WTC11 (cell line): ENCODE measurements at regions not wholly inside any gene's neighbourhood (a gene's known extent, or its start where the extent isn't known, plus 50 kb on each side); places are given as distances from the start of the nearest gene placed in this dataset.

Experiments
- ATAC-seq: fragments of 200-7000 bp; cut with Tn5 transposase; 2 replicates; pipeline ENCODE4 v1.10.0; 2021; ENCODE audit warnings: mild to moderate bottlenecking, moderate library complexity
- CTCF ChIA-PET: fragments of 300-600 bp; sonication (Branson Sonifier 250); formaldehyde crosslinking; loops from one replicate; lab custom pipeline; 2021; ENCODE audit warnings: antibody characterized with exemption; lab: Charles Lee
- POLR2A ChIA-PET: fragments of 350-600 bp; sonication (Branson Sonifier 250); formaldehyde crosslinking; loops from one replicate; lab custom pipeline; 2021; ENCODE audit warnings: antibody characterized with exemption; lab: Charles Lee
- DNase-seq: peaks from one replicate; pipeline ENCODE4 v3.0.0; 2021; ENCODE audit warnings: low spot score
- H3K27ac Mint-ChIP-seq: 2 replicates; pipeline ENCODE4 v1.8.0; 2021; ENCODE audit warnings: mixed read lengths
- H3K27me3 Mint-ChIP-seq: 2 replicates; pipeline ENCODE4 v1.8.0; 2021; ENCODE audit warnings: low read depth, mild to moderate bottlenecking, moderate library complexity, mixed read lengths
- H3K36me3 Mint-ChIP-seq: 2 replicates; pipeline ENCODE4 v1.8.0; 2021; ENCODE audit warnings: mixed read lengths
- H3K4me1 Mint-ChIP-seq: 2 replicates; pipeline ENCODE4 v1.8.0; 2022; ENCODE audit warnings: mixed read lengths
- H3K4me3 Mint-ChIP-seq: 2 replicates; pipeline ENCODE4 v1.8.0; 2021; ENCODE audit warnings: mild to moderate bottlenecking, moderate library complexity, mixed read lengths
- H3K9me3 Mint-ChIP-seq: 2 replicates; pipeline ENCODE4 v1.8.0; 2021; ENCODE audit warnings: mixed read lengths
- ATF2 ChIP-seq: sonication (generic); formaldehyde crosslinking; IDR thresholded peaks from 2 replicates; pipeline ENCODE4 v1.8.1; 2022; ENCODE audit warnings: low read depth, missing genetic modification reagents, borderline replicate concordance
- CREM ChIP-seq: sonication (generic); formaldehyde crosslinking; IDR thresholded peaks from 2 replicates; pipeline ENCODE4 v1.8.1; 2022; ENCODE audit warnings: mild to moderate bottlenecking, missing genetic modification reagents, moderate library complexity
- FOXK1 ChIP-seq: sonication (generic); formaldehyde crosslinking; IDR thresholded peaks from 2 replicates; pipeline ENCODE4 v1.8.0; 2022; ENCODE audit warnings: mild to moderate bottlenecking, moderate library complexity, missing genetic modification reagents
- HMGA2 ChIP-seq: fragments of 250-450 bp; sonication (Bioruptor Pico); IDR thresholded peaks from 2 replicates; pipeline ENCODE4 v1.4.0; 2021; ENCODE audit warnings: mild to moderate bottlenecking, moderate library complexity
- JUN ChIP-seq: sonication (generic); formaldehyde crosslinking; IDR thresholded peaks from 2 replicates; pipeline ENCODE4 v1.8.0; 2023; ENCODE audit warnings: mild to moderate bottlenecking, missing genetic modification reagents
- KAT7 ChIP-seq: sonication (generic); formaldehyde crosslinking; IDR thresholded peaks from 2 replicates; pipeline ENCODE4 v1.8.1; 2023; ENCODE audit warnings: missing genetic modification reagents, mild to moderate bottlenecking, borderline replicate concordance
- NFATC4 ChIP-seq: fragments of 250-450 bp; sonication (Bioruptor Pico); IDR thresholded peaks from 2 replicates; pipeline ENCODE4 v1.9.0; 2021; ENCODE audit warnings: mild to moderate bottlenecking
- NFYB ChIP-seq: sonication (generic); formaldehyde crosslinking; conservative IDR thresholded peaks from 2 replicates; pipeline ENCODE4 v1.8.0; 2022; ENCODE audit warnings: low read depth, missing genetic modification reagents
- NR2C2 ChIP-seq: sonication (generic); formaldehyde crosslinking; IDR thresholded peaks from 2 replicates; pipeline ENCODE4 v1.8.0; 2022; ENCODE audit warnings: mild to moderate bottlenecking, missing genetic modification reagents
- PRRX2 ChIP-seq: fragments of 250-450 bp; sonication (Bioruptor Pico); IDR thresholded peaks from 2 replicates; pipeline ENCODE4 v1.8.0; 2021; ENCODE audit warnings: mild to moderate bottlenecking
- SP1 ChIP-seq: sonication (generic); formaldehyde crosslinking; conservative IDR thresholded peaks from 2 replicates; pipeline ENCODE4 v1.8.1; 2022; ENCODE audit warnings: missing genetic modification reagents
- TEAD1 ChIP-seq: sonication (generic); formaldehyde crosslinking; IDR thresholded peaks from 2 replicates; pipeline ENCODE4 v1.8.0; 2022; ENCODE audit warnings: mild to moderate bottlenecking, missing genetic modification reagents
- ZMAT4 ChIP-seq: fragments of 250-450 bp; sonication (Bioruptor Pico); IDR thresholded peaks from 2 replicates; pipeline ENCODE4 v1.9.0; 2021; ENCODE audit warnings: mild to moderate bottlenecking
- ZNF219 ChIP-seq: sonication (generic); formaldehyde crosslinking; IDR thresholded peaks from 2 replicates; pipeline ENCODE4 v1.8.0; 2023; ENCODE audit warnings: missing genetic modification reagents, mild to moderate bottlenecking, borderline replicate concordance
- ZNF232 ChIP-seq: sonication (generic); formaldehyde crosslinking; IDR thresholded peaks from 2 replicates; pipeline ENCODE4 v1.8.0; 2022; ENCODE audit warnings: mild to moderate bottlenecking, missing genetic modification reagents
- TF ChIP-seq, protein P1 (sequence below): sonication (generic); formaldehyde crosslinking; IDR thresholded peaks from 2 replicates; pipeline ENCODE4 v1.8.1; 2023; ENCODE audit warnings: mild to moderate bottlenecking, missing genetic modification reagents, moderate library complexity
- TF ChIP-seq, protein P2 (sequence below): sonication (generic); formaldehyde crosslinking; IDR thresholded peaks from 2 replicates; pipeline ENCODE4 v1.8.1; 2023; ENCODE audit warnings: mild to moderate bottlenecking, missing genetic modification reagents, borderline replicate concordance
- TF ChIP-seq, protein P3 (sequence below): sonication (generic); formaldehyde crosslinking; IDR thresholded peaks from 2 replicates; pipeline ENCODE4 v1.8.0; 2023; ENCODE audit warnings: missing genetic modification reagents, mild to moderate bottlenecking, borderline replicate concordance
- TF ChIP-seq, protein P4 (sequence below): sonication (generic); formaldehyde crosslinking; IDR thresholded peaks from 2 replicates; pipeline ENCODE4 v1.8.0; 2023; ENCODE audit warnings: mild to moderate bottlenecking, missing genetic modification reagents

GRCh38 chr10:36679554-36679953 is 445.8 kb upstream of the ANKRD30A start:
- Mint-ChIP-seq H3K27ac (no peak overlapping the region), H3K9me3 (no peaks in the 10 kb centered on the region), H3K27me3 (no peaks in the 10 kb centered on the region), H3K4me3 (no peak overlapping the region), H3K36me3 (no peaks in the 10 kb centered on the region), H3K4me1 (peaks cover 9% of the 10 kb centered on the region; the same call in 1 of the 2 replicates)
- no peak for ATAC-seq
- no peak for DNase-seq
- ChIA-PET POLR2A (no interaction called here), CTCF (no interaction called here)
- TF ChIP-seq ZMAT4 (CRISPR knock-in tag) = no peak
- TF ChIP-seq NFYB = no peak
- TF ChIP-seq, all 79 proteins: peak for 0

DNA sequence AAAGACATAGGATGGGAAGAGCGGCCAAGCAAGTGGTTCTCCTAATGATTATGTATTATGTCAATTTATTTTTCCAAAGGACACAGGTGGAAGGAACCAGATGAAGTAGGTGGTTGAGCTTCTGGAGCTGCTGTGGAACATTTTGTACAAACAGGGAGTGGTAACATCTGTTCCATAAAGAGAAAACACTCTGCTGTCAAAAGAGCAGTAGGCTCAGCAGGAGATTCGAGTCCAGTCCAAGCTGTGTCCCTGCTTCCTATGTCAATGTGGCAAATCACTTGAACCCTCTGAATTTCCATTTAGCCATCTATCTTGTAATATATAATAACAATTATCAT is 448.0 kb upstream of the ANKRD30A start:
- CTCF ChIA-PET = no interaction called here

More for the DNA sequence above, 448.0 kb upstream of the ANKRD30A start:
- H3K4me3 Mint-ChIP-seq = no peak overlapping the region
- no peak overlapping the region for H3K27ac Mint-ChIP-seq
- ATAC-seq (no peak), DNase-seq (no peak)
- POLR2A ChIA-PET = no interaction called here
- no peaks in the 10 kb centered on the region for H3K9me3 Mint-ChIP-seq
- no peaks in the 10 kb centered on the region for H3K36me3 Mint-ChIP-seq
- TF ChIP-seq FOXK1 (CRISPR knock-in tag) = no peak
- TF ChIP-seq TEAD1 (CRISPR knock-in tag) = no peak
- no peak for TF ChIP-seq CREM
- no peak for TF ChIP-seq KAT7 (CRISPR knock-in tag)
- TF ChIP-seq, protein P1, sequence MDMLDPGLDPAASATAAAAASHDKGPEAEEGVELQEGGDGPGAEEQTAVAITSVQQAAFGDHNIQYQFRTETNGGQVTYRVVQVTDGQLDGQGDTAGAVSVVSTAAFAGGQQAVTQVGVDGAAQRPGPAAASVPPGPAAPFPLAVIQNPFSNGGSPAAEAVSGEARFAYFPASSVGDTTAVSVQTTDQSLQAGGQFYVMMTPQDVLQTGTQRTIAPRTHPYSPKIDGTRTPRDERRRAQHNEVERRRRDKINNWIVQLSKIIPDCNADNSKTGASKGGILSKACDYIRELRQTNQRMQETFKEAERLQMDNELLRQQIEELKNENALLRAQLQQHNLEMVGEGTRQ (CRISPR knock-in tag) = no peak
- TF ChIP-seq, protein P2, sequence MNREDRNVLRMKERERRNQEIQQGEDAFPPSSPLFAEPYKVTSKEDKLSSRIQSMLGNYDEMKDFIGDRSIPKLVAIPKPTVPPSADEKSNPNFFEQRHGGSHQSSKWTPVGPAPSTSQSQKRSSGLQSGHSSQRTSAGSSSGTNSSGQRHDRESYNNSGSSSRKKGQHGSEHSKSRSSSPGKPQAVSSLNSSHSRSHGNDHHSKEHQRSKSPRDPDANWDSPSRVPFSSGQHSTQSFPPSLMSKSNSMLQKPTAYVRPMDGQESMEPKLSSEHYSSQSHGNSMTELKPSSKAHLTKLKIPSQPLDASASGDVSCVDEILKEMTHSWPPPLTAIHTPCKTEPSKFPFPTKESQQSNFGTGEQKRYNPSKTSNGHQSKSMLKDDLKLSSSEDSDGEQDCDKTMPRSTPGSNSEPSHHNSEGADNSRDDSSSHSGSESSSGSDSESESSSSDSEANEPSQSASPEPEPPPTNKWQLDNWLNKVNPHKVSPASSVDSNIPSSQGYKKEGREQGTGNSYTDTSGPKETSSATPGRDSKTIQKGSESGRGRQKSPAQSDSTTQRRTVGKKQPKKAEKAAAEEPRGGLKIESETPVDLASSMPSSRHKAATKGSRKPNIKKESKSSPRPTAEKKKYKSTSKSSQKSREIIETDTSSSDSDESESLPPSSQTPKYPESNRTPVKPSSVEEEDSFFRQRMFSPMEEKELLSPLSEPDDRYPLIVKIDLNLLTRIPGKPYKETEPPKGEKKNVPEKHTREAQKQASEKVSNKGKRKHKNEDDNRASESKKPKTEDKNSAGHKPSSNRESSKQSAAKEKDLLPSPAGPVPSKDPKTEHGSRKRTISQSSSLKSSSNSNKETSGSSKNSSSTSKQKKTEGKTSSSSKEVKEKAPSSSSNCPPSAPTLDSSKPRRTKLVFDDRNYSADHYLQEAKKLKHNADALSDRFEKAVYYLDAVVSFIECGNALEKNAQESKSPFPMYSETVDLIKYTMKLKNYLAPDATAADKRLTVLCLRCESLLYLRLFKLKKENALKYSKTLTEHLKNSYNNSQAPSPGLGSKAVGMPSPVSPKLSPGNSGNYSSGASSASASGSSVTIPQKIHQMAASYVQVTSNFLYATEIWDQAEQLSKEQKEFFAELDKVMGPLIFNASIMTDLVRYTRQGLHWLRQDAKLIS (CRISPR knock-in tag) = no peak
- no peak for TF ChIP-seq JUN (CRISPR knock-in tag)
- TF ChIP-seq ZNF219 (CRISPR knock-in tag) = no peak
- TF ChIP-seq NFYB = no peak
- no peak for TF ChIP-seq ATF2 (CRISPR knock-in tag)
- TF ChIP-seq SP1 (CRISPR knock-in tag) = no peak
- no peak for TF ChIP-seq ZNF232 (CRISPR knock-in tag)
- TF ChIP-seq PRRX2 (CRISPR knock-in tag) = no peak
- TF ChIP-seq, protein P3, sequence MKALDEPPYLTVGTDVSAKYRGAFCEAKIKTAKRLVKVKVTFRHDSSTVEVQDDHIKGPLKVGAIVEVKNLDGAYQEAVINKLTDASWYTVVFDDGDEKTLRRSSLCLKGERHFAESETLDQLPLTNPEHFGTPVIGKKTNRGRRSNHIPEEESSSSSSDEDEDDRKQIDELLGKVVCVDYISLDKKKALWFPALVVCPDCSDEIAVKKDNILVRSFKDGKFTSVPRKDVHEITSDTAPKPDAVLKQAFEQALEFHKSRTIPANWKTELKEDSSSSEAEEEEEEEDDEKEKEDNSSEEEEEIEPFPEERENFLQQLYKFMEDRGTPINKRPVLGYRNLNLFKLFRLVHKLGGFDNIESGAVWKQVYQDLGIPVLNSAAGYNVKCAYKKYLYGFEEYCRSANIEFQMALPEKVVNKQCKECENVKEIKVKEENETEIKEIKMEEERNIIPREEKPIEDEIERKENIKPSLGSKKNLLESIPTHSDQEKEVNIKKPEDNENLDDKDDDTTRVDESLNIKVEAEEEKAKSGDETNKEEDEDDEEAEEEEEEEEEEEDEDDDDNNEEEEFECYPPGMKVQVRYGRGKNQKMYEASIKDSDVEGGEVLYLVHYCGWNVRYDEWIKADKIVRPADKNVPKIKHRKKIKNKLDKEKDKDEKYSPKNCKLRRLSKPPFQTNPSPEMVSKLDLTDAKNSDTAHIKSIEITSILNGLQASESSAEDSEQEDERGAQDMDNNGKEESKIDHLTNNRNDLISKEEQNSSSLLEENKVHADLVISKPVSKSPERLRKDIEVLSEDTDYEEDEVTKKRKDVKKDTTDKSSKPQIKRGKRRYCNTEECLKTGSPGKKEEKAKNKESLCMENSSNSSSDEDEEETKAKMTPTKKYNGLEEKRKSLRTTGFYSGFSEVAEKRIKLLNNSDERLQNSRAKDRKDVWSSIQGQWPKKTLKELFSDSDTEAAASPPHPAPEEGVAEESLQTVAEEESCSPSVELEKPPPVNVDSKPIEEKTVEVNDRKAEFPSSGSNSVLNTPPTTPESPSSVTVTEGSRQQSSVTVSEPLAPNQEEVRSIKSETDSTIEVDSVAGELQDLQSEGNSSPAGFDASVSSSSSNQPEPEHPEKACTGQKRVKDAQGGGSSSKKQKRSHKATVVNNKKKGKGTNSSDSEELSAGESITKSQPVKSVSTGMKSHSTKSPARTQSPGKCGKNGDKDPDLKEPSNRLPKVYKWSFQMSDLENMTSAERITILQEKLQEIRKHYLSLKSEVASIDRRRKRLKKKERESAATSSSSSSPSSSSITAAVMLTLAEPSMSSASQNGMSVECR (CRISPR knock-in tag) = no peak
- TF ChIP-seq NR2C2 (CRISPR knock-in tag) = no peak
- TF ChIP-seq ZMAT4 (CRISPR knock-in tag) = no peak
- TF ChIP-seq, protein P4, sequence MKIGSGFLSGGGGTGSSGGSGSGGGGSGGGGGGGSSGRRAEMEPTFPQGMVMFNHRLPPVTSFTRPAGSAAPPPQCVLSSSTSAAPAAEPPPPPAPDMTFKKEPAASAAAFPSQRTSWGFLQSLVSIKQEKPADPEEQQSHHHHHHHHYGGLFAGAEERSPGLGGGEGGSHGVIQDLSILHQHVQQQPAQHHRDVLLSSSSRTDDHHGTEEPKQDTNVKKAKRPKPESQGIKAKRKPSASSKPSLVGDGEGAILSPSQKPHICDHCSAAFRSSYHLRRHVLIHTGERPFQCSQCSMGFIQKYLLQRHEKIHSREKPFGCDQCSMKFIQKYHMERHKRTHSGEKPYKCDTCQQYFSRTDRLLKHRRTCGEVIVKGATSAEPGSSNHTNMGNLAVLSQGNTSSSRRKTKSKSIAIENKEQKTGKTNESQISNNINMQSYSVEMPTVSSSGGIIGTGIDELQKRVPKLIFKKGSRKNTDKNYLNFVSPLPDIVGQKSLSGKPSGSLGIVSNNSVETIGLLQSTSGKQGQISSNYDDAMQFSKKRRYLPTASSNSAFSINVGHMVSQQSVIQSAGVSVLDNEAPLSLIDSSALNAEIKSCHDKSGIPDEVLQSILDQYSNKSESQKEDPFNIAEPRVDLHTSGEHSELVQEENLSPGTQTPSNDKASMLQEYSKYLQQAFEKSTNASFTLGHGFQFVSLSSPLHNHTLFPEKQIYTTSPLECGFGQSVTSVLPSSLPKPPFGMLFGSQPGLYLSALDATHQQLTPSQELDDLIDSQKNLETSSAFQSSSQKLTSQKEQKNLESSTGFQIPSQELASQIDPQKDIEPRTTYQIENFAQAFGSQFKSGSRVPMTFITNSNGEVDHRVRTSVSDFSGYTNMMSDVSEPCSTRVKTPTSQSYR (CRISPR knock-in tag) = no peak
- no peak for TF ChIP-seq HMGA2 (CRISPR knock-in tag)
- no peak for TF ChIP-seq NFATC4
- peaks cover 9% of the 10 kb centered on the region; the same call in 1 of the 2 replicates for H3K4me1 Mint-ChIP-seq
- H3K27me3 Mint-ChIP-seq = no peaks in the 10 kb centered on the region
